NCI-H1092 (cell line): ENCODE measurements at regions not wholly inside any gene's neighbourhood (a gene's known extent, or its start where the extent isn't known, plus 50 kb on each side); places are given as distances from the start of the nearest gene placed in this dataset.
"Not testable (repeated sequence)": the region's sequence is repeated elsewhere in the genome, so short reads cannot be mapped to it uniquely, and the experiment has no call there.

Experiments
- DNase-seq: peaks from one replicate; lab custom pipeline; 2025; lab: John Stamatoyannopoulos, UW

DNA sequence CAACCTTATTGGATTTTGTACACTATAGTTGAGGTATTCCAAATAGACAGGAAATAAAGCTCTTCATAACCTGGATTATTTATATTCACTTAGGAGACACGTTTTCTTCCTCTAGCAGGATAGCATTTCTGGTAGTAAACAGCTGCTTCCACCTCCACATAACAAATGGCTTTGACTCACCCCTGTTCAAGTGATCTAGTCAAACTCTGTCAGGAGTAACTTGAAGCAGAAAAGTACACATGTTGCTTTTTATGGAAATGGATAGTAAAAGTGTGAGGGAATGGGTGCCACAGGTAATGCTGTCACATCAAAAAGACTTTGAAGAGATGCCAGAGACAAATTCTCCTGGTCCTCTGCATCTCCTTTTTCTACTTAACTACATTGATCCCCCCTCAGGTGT lies 258.7 kb upstream of the SLC7A11 start:
- DNase-seq: no peak

DNA sequence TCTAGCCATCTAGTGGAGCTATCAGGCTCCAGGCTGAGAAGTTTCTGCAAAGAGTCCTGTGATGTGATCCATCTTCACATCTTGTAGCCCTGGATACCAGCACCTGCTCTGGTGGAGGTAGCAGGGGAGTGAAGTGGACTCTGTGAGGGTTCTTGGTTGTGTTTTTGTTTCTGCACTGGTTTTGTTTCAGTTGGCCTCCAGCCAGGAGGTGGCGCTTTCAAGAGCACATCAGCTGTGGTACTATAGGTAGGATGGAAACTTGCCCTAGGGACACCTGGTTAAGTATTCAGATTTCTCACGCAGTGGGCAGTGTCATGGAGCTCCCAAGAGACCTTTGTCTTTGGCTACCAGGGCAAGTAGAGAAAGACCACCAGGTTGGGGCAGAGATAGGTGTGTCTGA lies 257.5 kb upstream of the SLC7A11 start:
- no peak for DNase-seq

DNA sequence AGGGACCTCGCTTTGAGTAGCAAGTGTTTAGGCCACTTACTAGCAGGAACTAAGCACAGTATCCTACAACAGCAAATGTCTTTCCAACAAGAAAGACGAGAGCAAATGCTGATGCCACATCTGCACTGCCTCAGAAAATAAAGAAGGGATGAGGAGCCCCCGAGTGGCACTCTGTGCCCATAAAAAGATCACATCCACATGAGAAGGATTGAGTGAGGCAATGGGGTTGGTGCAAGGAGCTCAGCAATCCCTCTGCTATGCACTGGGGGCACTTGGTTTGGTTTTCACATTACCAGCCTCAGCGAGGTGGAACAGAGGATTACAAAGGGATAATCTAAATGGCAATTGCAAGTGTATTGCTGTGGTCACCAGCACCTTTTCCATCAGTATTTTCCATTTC lies 252.8 kb upstream of the SLC7A11 start:
- no peak for DNase-seq

DNA sequence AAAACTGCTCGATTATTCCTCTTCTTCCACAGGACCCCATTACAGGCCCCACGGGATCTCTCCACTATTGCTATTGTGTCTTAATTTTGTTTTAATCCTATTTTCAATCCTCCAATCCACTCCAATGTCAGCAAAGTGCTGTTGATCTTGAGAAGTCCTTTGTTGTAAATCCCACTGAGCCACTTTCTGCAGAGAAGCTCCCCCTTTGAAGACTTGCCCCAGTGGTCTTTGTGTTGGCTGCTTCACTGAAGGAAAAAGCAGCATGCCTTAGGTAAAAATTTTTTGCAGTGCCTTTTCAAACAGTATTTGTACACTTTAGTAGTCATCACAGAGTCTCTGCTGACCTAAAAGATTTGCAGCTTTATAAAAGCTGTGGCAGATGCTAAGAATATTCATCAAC lies 252.0 kb upstream of the SLC7A11 start:
- DNase-seq: no peak

DNA sequence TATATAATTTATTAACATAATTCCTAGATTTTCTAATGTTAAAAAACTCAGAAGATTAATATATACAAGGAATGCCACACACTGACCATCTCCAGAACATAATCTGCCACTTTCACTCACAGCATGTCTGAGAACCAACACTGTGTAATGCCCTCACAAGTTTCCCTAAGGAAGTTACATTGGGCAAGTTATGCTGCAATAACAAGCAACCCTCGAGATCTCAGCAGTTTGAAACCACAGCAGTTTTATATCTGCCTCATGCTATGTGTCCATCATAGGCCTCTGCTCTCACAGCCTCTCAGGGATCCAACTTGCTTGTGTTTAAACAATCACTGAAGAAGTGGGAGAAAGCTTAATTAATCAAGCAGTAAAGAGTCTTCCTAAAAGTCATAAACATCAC lies 250.0 kb upstream of the SLC7A11 start:
- DNase-seq: no peak

DNA sequence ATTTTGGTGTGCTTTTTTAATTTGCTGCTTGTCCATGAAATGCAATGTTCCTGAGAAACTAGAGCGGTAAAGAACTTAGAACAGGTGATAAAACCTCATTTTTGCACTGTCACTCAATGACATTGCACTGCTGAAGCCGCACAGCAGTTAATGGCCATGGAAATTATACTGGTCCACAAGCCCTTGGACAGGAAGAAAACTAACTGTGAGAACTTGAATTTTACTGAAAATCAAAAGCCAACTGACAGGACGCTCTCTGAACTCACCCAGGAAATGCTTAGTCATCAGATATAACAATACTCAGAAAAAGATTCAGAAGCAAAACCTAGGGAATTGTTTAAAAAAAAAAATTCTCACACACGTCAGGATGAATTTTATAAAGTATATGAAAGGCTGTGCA lies 246.4 kb upstream of the SLC7A11 start:
- no peak for DNase-seq

DNA sequence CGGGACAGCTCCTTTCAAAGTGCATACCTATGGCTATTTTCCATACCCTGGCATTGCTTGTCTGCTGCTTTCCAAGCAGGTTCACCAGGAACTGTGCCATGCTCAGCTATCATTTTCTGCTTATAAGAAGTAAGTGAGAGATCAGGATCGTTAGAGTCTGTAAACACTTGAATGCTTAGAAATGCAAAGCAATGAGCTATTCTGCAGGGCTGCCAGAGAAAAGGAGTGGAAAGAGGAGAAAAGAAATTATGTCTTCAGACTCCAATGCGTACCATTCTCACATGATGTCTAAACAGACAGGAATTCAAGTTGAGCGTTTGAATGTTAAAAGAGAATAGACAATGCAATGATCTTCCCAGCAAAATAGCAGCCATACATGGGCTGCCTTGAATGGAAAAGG lies 245.5 kb upstream of the SLC7A11 start:
- no peak for DNase-seq

DNA sequence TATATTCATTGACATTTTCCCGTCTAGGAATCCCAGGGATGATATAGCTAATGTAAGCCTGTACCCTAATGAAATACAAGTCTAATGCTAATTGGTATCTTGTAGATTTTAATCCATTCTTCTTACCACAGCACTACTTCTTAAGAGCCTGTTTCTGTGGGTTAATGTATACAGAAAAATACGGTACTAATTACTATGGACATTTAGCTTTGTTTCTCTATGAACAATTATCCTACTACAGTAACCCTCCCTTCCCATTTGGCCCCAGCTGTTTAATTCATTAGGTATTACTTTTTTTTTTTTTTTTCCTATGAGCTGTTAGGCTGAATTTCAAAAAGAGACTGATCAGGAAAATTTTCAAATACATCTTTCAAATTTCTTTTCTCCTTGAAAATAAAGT lies 245.1 kb upstream of the SLC7A11 start:
- no peak for DNase-seq

DNA sequence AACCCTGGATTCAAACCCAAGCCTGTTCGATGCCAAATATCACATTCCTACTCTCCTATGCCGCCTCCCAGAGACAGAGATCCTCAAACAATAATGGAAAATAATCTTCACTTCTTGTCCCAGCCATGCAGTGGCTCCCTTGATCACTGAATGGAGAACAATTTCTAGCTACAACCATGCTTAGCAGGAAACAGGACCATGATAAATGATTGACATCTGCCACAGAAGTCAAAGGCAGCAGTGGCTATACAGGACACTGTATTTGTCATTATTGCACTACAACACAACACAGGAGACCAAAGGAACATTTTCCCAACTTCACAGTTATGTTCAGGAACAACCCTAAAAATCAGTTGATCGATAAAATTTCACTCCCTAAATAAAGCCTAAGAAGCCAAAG lies 243.3 kb upstream of the SLC7A11 start:
- DNase-seq: no peak

DNA sequence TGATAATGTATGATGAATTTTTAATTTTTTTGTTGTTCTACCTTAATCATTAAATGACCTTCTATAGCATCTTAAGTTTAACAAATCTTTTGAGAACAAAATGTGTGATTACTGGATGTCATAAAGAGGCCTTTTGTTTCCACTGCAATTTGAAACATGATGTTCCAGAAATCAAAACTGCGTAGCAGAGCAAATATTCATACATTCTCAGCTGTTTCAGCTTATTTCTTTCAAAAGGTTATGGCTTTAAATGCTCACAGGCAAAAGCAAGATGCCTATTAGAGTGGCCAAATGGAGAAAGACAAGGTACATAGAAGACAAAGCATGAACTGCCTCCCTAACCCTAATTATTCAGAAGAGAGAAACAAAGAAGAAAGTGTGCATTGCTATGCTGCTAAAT lies 233.0 kb upstream of the SLC7A11 start:
- no peak for DNase-seq

DNA sequence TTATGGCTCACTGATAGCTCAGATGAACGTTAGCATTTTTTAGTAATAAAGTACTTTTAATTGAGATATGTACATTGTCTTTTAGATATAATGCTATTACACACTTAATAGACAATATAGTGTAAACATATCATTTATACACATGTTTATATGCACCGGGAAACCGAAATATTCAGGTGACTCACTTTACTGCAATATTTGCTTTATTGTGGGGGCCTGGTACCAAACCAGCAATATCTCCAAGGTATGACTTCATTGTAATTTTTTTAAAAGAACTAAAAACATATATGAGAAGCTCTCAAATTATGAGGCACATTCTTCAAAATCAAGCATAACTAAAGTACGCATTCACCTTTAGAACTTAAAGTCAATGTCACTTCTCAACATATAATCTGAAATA lies 231.2 kb upstream of the SLC7A11 start:
- DNase-seq: no peak

DNA sequence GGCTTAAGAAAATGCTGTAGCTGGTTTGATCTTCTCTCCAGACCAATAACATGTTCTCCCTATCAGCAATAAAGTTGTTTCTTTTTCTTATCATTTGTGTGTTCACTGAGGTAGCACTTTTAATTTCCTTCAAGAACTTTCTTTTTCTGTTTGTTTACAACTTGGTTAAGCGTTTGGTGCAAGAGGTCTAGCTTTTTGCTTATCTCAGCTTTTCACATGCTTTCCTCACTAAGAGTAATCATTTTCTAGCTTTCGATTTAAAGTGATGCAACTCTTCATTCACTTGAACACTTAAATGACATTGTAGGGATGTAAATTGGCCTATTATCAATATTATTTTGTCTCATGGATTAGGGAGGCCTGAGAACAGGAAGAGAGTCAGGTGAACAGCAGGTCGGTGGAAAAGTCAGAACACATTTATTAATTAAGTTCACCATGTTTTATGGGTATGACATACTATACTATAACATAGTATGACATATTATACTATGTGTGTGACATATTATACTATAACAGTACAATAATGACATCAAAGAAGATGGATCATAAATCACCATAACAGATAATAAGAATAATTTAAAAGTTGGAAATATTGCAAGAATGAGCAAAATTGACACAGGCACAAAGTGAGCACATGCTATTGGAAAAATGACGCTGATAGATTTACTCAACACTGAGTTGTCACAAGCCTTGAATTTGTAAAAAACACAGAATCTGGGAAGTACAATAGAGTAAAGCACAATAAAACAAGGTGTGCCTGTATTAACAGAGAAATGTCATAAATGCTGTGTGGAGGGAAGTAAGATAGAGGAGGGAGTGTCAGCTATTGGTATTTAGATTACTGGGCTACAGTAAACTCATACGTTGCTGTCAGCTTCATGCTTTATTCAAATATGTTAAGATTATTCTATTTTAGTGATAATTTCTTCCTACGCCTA lies 218.6 kb upstream of the SLC7A11 start:
- no peak for DNase-seq

DNA sequence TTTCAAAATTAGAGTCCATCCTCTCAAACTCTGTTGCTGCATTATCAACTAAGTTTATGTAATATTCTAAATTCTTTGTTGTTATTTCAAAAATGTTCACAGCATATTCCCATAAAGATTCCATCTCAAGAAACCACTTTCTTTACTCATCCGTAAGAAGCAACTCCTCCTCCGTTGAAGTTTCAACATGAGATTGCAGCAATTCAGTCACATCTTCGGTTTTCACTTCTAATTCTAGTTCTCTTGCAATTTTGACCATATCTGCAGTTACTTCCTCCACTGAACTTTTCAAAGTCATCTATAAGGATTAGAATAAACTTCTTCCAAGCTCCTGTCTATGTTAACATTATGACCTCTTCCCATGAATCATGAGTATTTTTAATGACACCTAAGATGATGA lies 216.6 kb upstream of the SLC7A11 start:
- DNase-seq: no peak

DNA sequence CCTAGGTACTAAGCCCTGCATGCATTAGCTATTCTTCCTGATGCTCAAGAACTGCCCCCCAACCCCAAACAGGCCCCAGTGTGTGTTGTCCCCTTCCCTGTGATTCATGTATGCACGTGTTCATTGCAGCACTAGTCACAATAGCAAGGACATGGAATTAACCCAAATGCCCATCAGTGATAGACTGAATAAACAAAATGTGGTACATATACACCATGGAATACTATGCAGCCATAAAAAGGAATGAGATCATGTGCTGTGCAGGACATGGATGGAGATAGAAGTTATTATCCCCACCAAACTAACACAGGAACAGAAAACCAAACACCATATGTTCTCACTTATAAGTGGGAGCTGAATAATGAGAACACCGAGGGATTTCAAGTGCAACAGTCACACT lies 214.2 kb upstream of the SLC7A11 start:
- DNase-seq: not testable (repeated sequence)

DNA sequence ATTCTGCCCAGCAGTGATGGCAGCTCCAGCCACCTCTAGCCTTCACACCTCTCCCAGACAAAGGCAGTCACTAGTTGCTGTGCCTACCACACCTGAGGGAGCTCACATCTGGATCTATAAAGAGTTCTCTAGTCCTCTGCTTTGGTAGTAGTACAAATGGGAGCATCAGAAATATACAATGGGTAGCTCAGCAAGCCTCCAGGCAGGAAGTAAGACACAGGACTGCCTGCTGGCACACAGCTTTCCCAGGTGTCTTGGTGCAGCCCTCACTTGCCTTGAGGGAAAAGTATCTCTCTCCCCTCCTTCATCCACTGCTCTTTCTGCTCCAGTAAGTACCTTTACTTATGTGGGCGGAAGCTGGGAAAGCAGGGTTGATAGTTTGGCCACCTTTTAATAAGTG lies 212.9 kb upstream of the SLC7A11 start:
- DNase-seq: no peak

DNA sequence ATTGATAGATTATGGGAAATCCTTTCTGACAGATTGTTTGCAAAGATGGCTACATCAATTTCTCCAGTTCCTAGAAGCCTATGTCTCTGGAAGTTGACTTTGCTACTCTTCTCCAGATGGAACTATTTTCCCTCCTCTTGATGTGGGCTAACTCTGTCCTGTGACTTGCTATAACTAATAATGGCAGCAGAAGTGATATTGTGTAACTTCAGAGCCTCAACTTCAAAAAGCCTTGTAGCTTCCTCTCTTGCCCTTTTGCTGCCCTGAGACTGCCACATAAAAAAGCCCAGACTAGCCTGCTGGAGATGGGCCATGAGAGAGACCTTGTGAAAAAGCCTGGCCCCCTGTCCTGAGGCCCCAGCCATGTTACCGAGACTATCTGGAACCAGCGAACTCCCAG lies 210.7 kb upstream of the SLC7A11 start:
- DNase-seq: no peak

DNA sequence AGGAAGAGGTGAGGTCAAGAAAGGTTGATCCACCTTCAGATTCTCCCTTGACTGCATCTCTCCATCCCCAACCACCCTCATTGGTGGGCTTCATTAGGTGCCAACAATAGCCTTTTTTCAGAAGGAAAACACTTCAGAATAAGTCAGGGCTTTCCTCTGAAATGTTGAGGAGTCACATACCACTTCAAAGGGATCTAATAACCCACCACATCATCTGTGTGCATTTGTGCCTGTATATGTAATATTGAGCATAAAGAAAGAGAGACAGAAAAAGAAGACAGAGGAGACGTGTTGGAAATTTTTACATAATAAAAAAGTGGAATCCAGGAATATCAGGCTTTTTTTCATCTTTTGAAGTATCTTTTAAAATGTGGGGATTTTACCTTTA lies 209.1 kb upstream of the SLC7A11 start:
- DNase-seq: no peak

DNA sequence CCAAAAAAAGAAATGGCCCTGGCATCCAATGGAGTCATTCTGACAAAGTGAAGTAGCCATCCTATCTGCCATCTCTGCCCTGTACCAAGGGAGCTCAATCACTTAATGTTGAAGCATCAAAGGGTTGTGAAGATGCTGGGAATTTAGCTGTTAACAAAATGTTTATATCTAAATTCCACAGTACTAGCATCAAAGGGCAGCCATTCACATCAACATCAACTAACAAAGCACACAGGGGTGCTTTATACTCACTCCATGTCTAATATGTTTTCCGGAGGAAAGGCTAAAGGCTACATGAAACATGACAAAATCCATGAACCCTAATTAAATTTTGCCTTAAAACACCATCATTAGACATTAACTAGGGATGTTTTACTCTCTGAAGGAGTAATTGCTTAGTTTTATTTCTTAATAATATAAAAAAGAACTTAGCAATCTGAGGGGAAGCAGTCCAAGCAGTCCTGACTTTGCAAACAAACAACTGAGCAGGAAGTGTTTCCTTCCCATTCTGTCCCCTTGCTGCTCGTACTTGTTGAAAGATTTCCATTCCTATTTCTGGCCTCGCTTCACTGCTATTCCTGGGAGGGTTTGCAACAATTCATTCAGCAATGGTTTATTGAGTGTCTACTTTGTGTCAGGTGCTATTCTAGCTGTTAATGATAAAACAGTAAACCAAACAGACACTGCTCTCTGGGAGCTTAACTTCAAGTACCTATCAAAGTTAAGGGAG lies 208.6 kb upstream of the SLC7A11 start:
- no peak for DNase-seq

DNA sequence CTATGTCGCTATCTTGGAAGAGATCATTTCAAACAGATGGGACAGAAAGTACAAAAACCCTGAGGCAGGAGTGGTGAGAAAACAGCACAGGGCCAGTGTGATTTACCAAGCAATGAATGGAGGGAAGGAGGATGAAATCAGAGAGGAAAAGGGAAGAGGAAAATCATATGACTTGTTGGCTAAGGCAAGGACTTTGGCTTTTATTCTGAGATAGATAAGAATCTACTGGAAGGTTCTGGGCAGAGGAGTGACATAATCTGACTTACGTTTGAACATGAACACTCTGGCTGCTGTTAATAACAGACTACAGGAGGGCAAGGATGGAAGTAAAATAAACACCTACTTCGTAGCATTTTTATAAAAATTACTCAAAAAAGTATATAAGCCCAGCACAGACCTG lies 207.8 kb upstream of the SLC7A11 start:
- no peak for DNase-seq

DNA sequence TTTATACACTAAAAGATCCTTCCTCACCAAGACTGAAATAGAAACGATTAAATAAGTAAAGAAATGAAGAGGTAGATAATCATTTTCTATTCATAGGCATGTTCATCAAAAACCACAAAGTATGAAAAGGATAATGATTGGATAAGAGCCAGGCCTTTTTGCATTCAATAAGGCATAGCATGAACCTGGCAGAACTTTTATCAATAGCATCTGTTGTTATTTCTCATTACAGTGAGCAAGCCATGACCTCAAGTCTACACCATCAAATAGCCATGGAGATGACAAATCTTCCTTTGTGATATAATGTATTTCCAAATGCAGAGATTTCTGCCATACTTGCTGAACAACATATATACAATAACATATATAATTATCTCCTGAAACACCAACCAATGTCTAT lies 206.0 kb upstream of the SLC7A11 start:
- DNase-seq: no peak

DNA sequence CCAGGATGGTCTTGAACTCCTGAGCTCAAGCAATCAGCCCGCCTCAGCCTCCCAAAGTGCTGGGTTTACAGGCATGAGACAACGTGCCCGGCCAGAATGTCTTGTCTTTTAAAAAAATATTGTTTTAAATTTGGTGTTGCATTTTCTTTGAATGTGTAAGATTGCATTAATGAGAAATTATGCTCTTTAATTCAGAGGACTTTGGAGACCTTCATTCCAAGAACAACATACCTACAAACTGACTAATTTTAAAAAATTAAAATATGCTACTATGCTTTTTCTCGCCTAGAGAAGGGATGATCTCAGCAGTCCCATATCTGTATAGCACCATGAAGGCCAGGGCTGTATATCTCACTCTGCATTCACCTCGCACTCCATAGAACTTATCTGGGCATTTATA lies 204.3 kb upstream of the SLC7A11 start:
- no peak for DNase-seq

DNA sequence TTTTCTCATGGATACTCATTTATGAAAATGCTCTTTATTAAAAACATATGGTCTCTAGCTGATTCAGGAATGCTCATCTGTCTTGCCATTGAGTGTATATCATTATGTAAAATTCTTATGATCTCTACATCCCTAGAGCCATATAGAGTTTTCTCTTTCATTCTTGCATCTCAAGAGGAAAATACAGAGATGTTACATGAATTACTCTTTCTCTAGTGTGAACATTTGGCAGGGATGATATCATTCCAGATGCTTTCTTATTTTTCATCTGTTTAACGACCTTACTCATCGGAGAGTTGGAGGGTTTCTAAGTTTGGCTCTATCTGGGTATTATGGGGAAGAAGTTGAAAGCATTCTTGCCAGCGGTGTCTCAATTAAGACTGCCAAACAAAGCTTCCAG lies 202.9 kb upstream of the SLC7A11 start:
- DNase-seq: no peak

DNA sequence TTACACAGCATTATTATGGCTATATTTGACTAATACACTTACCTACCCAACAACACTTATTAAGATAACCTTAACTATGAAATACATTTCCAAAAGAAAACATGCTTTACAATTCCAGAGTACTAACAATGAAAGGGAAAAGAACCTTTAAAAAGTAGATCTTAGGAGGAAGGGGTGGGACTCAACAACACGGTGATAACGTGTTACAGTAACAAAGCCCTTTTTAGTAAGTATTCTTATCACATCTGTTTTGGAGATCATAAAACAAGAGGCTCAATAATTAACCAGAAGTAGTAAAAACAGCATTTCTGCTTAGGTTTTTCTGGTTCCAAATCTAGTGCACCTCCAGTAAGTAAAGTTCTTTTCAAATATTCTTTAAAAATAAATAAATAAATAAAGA lies 202.1 kb upstream of the SLC7A11 start:
- DNase-seq: no peak

DNA sequence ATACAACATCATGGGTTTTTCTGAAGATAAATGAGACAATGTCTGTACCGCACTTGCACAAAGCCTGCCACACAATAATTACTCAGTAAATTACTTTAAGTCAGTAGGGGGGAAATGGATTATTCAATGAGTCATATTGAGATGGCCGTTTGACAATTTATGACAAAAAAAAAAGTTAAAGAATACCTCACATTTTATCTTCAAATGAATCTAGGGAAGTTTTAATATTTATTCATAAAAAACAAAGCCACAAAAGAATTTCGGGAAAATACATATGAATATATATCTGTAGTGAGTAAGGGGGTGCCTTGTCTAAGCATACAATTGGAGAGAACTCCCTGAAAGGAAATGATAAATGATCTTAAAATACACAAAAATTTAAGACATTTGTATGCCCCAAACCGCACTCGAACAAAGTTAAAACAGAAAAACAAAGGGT lies 197.0 kb upstream of the SLC7A11 start:
- DNase-seq: no peak
